Activated CD8-positive, alpha-beta memory T cell treated with anti-CD3 and anti-CD28 coated beads, Interleukin-2, amount 10 ng/mL, durations not matched to agents 7 days and 5 days (primary cell): ENCODE measurements at regions not wholly inside any gene's neighbourhood (a gene's known extent, or its start where the extent isn't known, plus 50 kb on each side); places are given as distances from the start of the nearest gene placed in this dataset.

Experiments used
- ATAC-seq: fragments of 150-1000 bp; cut with Tn5 transposase; one replicate; pipeline ENCODE4 v1.10.0; 2021; ENCODE audit warnings: moderate library complexity
- CTCF ChIA-PET: fragments of 350-600 bp; sonication (Branson Sonifier 250); formaldehyde crosslinking; loops from one replicate; lab custom pipeline; 2021; ENCODE audit warnings: antibody characterized with exemption; lab: Charles Lee
- DNase-seq: peaks from one replicate; pipeline ENCODE4 v3.0.0-alpha.2; 2020
- H3K27ac Mint-ChIP-seq: one replicate; pipeline ENCODE4 v1.8.0; 2021; ENCODE audit warnings: mild to moderate bottlenecking, mixed read lengths
- H3K27me3 Mint-ChIP-seq: one replicate; pipeline ENCODE4 v1.8.0; 2021; ENCODE audit warnings: mixed read lengths
- H3K36me3 Mint-ChIP-seq: one replicate; pipeline ENCODE4 v1.8.0; 2021; ENCODE audit warnings: mild to moderate bottlenecking, mixed read lengths
- H3K4me1 Mint-ChIP-seq: one replicate; pipeline ENCODE4 v1.8.0; 2021; ENCODE audit warnings: mixed read lengths
- H3K4me3 Mint-ChIP-seq: one replicate; pipeline ENCODE4 v1.8.0; 2021; ENCODE audit warnings: mild to moderate bottlenecking, moderate library complexity, mixed read lengths
- H3K9me3 Mint-ChIP-seq: one replicate; pipeline ENCODE4 v1.8.0; 2022; ENCODE audit warnings: low read depth, mixed read lengths

DNA sequence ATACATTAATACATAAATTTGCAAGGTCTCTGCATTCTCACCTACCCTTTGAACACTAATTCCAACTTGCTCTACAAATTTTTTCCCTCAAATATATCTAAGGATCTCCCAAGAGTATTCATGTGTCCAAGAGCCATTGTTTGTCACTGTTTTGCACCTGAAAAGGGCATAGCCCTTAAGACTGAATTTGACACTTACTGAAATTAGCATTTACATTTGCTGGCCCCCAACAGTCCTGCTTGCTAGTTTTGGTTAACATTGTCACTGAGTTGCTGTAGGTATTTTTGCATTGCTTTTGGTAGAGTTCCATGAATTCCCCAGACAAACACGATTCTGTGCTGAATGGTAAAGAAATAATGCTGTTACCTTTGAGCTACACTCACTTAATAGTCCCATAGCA, 57.3 kb downstream of the KCNA4 start:
- no peak for ATAC-seq
- peaks cover 5% of the 10 kb centered on the region for H3K9me3 Mint-ChIP-seq
- no peaks in the 10 kb centered on the region for H3K36me3 Mint-ChIP-seq
- no peak overlapping the region for H3K4me3 Mint-ChIP-seq
- CTCF ChIA-PET, result no interaction called here
- DNase-seq, result no peak
- H3K27ac Mint-ChIP-seq, result no peak overlapping the region
- H3K27me3 Mint-ChIP-seq, result no peaks in the 10 kb centered on the region
- H3K4me1 Mint-ChIP-seq, result no peaks in the 10 kb centered on the region

GRCh38 chr11:29957431-29957830, 59.4 kb downstream of the KCNA4 start:
- peaks cover 10% of the 10 kb centered on the region for H3K9me3 Mint-ChIP-seq
- ATAC-seq (no peak), DNase-seq (no peak)
- no peak overlapping the region for H3K27ac Mint-ChIP-seq
- H3K27me3 Mint-ChIP-seq, result no peaks in the 10 kb centered on the region
- H3K36me3 Mint-ChIP-seq, result no peaks in the 10 kb centered on the region
- no peaks in the 10 kb centered on the region for H3K4me1 Mint-ChIP-seq
- H3K4me3 Mint-ChIP-seq, result no peak overlapping the region
- CTCF ChIA-PET, result no interaction called here

- H3K4me1 Mint-ChIP-seq, result no peaks in the 10 kb centered on the region
- no peak for ATAC-seq
- peaks cover 7% of the 10 kb centered on the region for H3K9me3 Mint-ChIP-seq
- H3K4me3 Mint-ChIP-seq, result no peak overlapping the region
- CTCF ChIA-PET, result no interaction called here
- no peak overlapping the region for H3K27ac Mint-ChIP-seq
- no peak for DNase-seq
- H3K27me3 Mint-ChIP-seq, result no peaks in the 10 kb centered on the region
- H3K36me3 Mint-ChIP-seq, result no peaks in the 10 kb centered on the region
Measured at GRCh38 chr11:29956076-29956556, 60.7 kb downstream of the KCNA4 start.

GRCh38 chr11:29943347-29943746, 73.5 kb downstream of the KCNA4 start:
- peaks cover 9% of the 10 kb centered on the region for H3K9me3 Mint-ChIP-seq
- no peak overlapping the region for H3K27ac Mint-ChIP-seq
- H3K4me3 Mint-ChIP-seq, result no peak overlapping the region
- CTCF ChIA-PET, result no interaction called here
- H3K36me3 Mint-ChIP-seq, result no peaks in the 10 kb centered on the region
- no peak for DNase-seq
- no peaks in the 10 kb centered on the region for H3K27me3 Mint-ChIP-seq
- no peak for ATAC-seq
- H3K4me1 Mint-ChIP-seq, result no peaks in the 10 kb centered on the region

GRCh38 chr11:29937526-29937925, 79.3 kb downstream of the KCNA4 start:
- CTCF ChIA-PET, result no interaction called here
- Mint-ChIP-seq H3K4me3 (no peak overlapping the region), H3K9me3 (peaks cover 8% of the 10 kb centered on the region), H3K27ac (no peak overlapping the region), H3K27me3 (no peaks in the 10 kb centered on the region), H3K36me3 (no peaks in the 10 kb centered on the region), H3K4me1 (no peaks in the 10 kb centered on the region)
- no peak for DNase-seq
- no peak for ATAC-seq

- DNase-seq (no peak), ATAC-seq (no peak)
- CTCF ChIA-PET, result no interaction called here
- Mint-ChIP-seq H3K9me3 (peaks cover 8% of the 10 kb centered on the region), H3K36me3 (no peaks in the 10 kb centered on the region), H3K4me1 (no peaks in the 10 kb centered on the region), H3K27ac (no peak overlapping the region), H3K4me3 (no peak overlapping the region), H3K27me3 (no peaks in the 10 kb centered on the region)
Measured at GRCh38 chr11:29934115-29934638, 82.7 kb downstream of the KCNA4 start.

DNA sequence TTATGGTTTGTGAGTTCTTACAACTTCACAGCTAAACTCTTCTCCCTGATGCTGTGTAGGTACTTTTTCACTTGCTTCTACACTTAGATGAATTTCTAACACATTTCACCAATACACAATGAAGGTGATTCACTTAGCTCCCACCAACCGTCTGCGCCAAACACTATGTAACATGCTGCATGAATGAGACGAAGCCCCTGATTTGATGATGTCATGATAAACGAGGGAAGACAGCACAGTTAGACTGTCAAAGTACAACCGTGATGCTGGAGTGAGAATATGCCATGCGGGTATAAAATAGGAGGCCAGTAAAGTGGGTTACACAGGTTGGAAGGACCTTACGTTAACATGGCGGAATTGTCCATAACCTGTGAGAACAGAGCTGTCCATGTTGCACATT, 100.8 kb downstream of the KCNA4 start:
- CTCF ChIA-PET, result no interaction called here
- Mint-ChIP-seq H3K36me3 (no peaks in the 10 kb centered on the region), H3K4me1 (no peaks in the 10 kb centered on the region), H3K9me3 (no peaks in the 10 kb centered on the region), H3K4me3 (no peak overlapping the region), H3K27ac (no peak overlapping the region), H3K27me3 (no peaks in the 10 kb centered on the region)
- DNase-seq (no peak), ATAC-seq (no peak)

DNA sequence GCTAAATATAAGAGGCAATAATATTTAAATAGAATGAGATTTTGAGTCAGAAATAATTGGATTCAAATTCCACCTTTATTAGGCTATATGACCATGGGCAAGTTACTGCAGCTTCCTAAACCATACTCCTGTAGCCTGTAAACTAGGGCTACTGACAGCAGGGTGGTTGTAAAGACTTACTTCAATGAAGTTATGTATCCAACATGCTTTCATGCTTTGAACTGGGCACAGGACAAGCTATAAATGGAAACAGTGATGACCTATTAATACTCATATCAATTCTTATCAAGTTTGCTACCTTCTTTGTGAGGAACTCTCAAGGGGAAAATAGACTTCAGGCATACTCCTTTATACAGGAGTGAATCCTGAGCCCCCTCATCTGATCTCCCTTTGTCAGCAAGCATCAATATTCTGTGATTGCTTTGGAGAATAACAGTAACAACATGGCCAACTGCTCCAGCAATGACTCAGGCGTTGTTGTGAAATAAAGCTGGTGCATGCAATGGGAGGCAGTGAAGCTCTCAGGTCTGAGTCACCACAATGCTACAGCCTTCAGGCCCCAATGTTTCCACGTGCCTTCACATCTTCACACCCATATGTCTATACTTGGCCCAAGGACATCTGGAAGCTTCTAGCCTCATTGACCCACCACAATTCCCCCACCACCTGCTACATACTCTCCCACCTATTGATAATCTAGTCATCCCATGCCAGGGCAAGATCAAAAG, 102.5 kb downstream of the KCNA4 start:
- Mint-ChIP-seq H3K9me3 (no peaks in the 10 kb centered on the region), H3K4me1 (no peaks in the 10 kb centered on the region), H3K4me3 (no peak overlapping the region), H3K27me3 (no peaks in the 10 kb centered on the region), H3K27ac (no peak overlapping the region), H3K36me3 (no peaks in the 10 kb centered on the region)
- no peak for DNase-seq
- CTCF ChIA-PET, result interaction anchor here (0.9 kb wide), 1 partner anchor 49 kb away, joined by 3 read pairs; no protein-coding TSS in a partner anchor
- ATAC-seq, result no peak

GRCh38 chr11:29913352-29913751, 103.5 kb downstream of the KCNA4 start:
- Mint-ChIP-seq H3K36me3 (no peaks in the 10 kb centered on the region), H3K27ac (no peak overlapping the region), H3K27me3 (no peaks in the 10 kb centered on the region), H3K9me3 (no peaks in the 10 kb centered on the region), H3K4me1 (no peaks in the 10 kb centered on the region), H3K4me3 (no peak overlapping the region)
- DNase-seq (no peak), ATAC-seq (no peak)
- CTCF ChIA-PET, result no interaction called here

DNA sequence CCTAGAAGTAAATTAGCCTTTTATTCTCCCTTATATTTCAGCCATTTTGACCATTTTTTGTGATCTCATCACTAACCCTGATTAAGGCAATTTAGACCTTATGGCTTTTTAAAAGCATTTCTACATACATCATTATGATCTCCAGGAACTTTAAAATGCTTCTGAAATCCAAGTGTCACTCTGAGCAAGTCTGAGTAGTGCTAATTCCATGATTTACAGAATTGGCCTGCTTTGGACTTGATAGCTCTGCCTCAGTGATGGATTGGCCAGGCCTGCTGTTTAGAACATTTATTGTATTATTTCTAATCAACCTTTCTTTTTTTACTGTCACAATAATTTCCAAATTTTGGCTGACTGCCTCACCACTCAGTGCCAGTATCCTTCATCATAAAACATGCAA, 116.4 kb downstream of the KCNA4 start:
- no peak overlapping the region for H3K4me3 Mint-ChIP-seq
- DNase-seq (no peak), ATAC-seq (no peak)
- CTCF ChIA-PET, result no interaction called here
- no peaks in the 10 kb centered on the region for H3K27me3 Mint-ChIP-seq
- no peaks in the 10 kb centered on the region for H3K4me1 Mint-ChIP-seq
- no peak overlapping the region for H3K27ac Mint-ChIP-seq
- peaks cover 2% of the 10 kb centered on the region for H3K9me3 Mint-ChIP-seq
- no peaks in the 10 kb centered on the region for H3K36me3 Mint-ChIP-seq

DNA sequence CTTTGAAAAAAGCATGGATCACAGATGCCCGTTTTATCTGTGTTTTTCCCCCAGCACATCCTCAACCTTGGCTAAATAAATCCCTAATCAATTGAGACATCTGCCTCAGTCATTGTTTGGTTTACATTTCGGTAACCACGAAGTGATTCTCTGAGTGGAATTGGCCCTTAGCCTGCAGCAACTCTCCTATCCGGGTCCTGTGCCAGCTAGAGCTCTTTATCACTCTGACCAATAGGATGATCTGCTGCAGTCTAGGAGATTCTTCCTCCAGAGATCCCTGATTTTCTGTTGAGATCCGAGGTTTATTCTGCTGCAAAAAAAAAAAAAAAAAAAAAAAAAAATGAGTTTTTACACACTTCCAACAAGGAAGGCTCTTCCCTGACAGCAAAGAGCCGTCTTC, 137.3 kb downstream of the KCNA4 start:
- ATAC-seq (no peak), DNase-seq (no peak)
- H3K4me1 Mint-ChIP-seq, result no peaks in the 10 kb centered on the region
- no peaks in the 10 kb centered on the region for H3K9me3 Mint-ChIP-seq
- no peak overlapping the region for H3K27ac Mint-ChIP-seq
- H3K36me3 Mint-ChIP-seq, result no peaks in the 10 kb centered on the region
- H3K4me3 Mint-ChIP-seq, result no peak overlapping the region
- CTCF ChIA-PET, result no interaction called here
- no peaks in the 10 kb centered on the region for H3K27me3 Mint-ChIP-seq

DNA sequence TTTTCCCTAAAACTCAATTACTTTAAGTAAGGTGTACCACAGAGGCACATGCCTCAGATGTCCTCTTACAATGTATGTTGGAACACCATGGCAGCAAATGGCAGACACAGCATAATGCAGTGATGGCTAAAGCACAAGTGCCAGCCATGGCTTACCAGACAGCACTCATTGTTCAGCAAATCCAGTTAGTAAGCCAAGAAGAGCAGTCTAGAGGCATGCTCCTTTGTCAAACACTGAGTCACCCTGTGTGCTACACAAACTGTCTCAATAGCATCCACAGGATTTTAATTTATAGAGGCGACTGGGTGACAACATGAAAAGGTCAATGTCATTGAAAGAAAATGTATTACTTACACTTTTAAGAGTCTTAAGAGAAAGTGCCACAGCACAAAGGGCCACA, 140.6 kb downstream of the KCNA4 start:
- CTCF ChIA-PET, result no interaction called here
- ATAC-seq, result no peak
- no peak overlapping the region for H3K27ac Mint-ChIP-seq
- no peak for DNase-seq
- H3K4me3 Mint-ChIP-seq, result no peak overlapping the region
- H3K27me3 Mint-ChIP-seq, result no peaks in the 10 kb centered on the region
- H3K9me3 Mint-ChIP-seq, result peaks cover 6% of the 10 kb centered on the region
- H3K36me3 Mint-ChIP-seq, result no peaks in the 10 kb centered on the region
- H3K4me1 Mint-ChIP-seq, result no peaks in the 10 kb centered on the region

GRCh38 chr11:29847219-29847618, 169.6 kb downstream of the KCNA4 start:
- CTCF ChIA-PET, result no interaction called here
- Mint-ChIP-seq H3K27ac (no peak overlapping the region), H3K9me3 (peaks cover 5% of the 10 kb centered on the region), H3K4me1 (no peaks in the 10 kb centered on the region), H3K27me3 (no peaks in the 10 kb centered on the region), H3K36me3 (no peaks in the 10 kb centered on the region), H3K4me3 (no peak overlapping the region)
- ATAC-seq (no peak), DNase-seq (no peak)

GRCh38 chr11:29844701-29845379, 172.0 kb downstream of the KCNA4 start:
- ATAC-seq (no peak), DNase-seq (no peak)
- no peaks in the 10 kb centered on the region for H3K4me1 Mint-ChIP-seq
- peaks cover 5% of the 10 kb centered on the region for H3K9me3 Mint-ChIP-seq
- no peaks in the 10 kb centered on the region for H3K36me3 Mint-ChIP-seq
- no peak overlapping the region for H3K27ac Mint-ChIP-seq
- CTCF ChIA-PET, result no interaction called here
- H3K4me3 Mint-ChIP-seq, result no peak overlapping the region
- no peaks in the 10 kb centered on the region for H3K27me3 Mint-ChIP-seq
